CD8-positive, alpha-beta memory T cell (primary cell): ENCODE measurements at regions not wholly inside any gene's neighbourhood (a gene's known extent, or its start where the extent isn't known, plus 50 kb on each side); places are given as distances from the start of the nearest gene placed in this dataset.

Experiments
- CTCF ChIA-PET: fragments of 350-600 bp; sonication (Branson Sonifier 250); formaldehyde crosslinking; loops from one replicate; lab custom pipeline; 2021; ENCODE audit warnings: antibody characterized with exemption; lab: Charles Lee
- POLR2A ChIA-PET: fragments of 350-600 bp; sonication (Branson Sonifier 250); formaldehyde crosslinking; loops from one replicate; lab custom pipeline; 2021; ENCODE audit warnings: antibody characterized with exemption; lab: Charles Lee
- DNase-seq, 5 donors: peaks; one replicate each; pipeline versions ENCODE4 v3.0.0 to v3.0.0-alpha.2; 2020 to 2022; ENCODE audit warnings: mixed read lengths in 1 of 5
- H3K27ac ChIP-seq: one replicate; pipeline ENCODE4 v1.7.0; 2013; ENCODE audit warnings: low read depth, mild to moderate bottlenecking, low read length, moderate library complexity
- H3K27me3 ChIP-seq: 2 replicates; pipeline ENCODE4 v1.7.0; 2013; ENCODE audit warnings: low read length, mild to moderate bottlenecking; ENCODE audit not compliant: insufficient read depth, poor library complexity, severe bottlenecking
- H3K36me3 ChIP-seq: 2 replicates; pipeline ENCODE4 v1.7.0; 2013; ENCODE audit warnings: mild to moderate bottlenecking, low read length, moderate library complexity; ENCODE audit not compliant: insufficient read depth
- H3K4me1 ChIP-seq: 2 replicates; pipeline ENCODE4 v1.7.0; 2013; ENCODE audit warnings: mild to moderate bottlenecking, low read length, moderate library complexity; ENCODE audit not compliant: insufficient read depth
- H3K4me3 ChIP-seq: 2 replicates; pipeline ENCODE4 v1.7.0; 2013; ENCODE audit warnings: mild to moderate bottlenecking, low read length
- H3K9me3 ChIP-seq: 2 replicates; pipeline ENCODE4 v1.7.0; 2013; ENCODE audit warnings: mild to moderate bottlenecking, low read length
- H3K27ac Mint-ChIP-seq, 8 donors: one replicate each; pipeline ENCODE4 v1.8.0; 2020 to 2021; ENCODE audit warnings: mixed read lengths in 8 of 8, mild to moderate bottlenecking in 6 of 8, inconsistent platforms in 3 of 8, moderate library complexity in 3 of 8
- H3K27me3 Mint-ChIP-seq, 2 donors: one replicate each; pipeline ENCODE4 v1.8.0; 2020 to 2021; ENCODE audit warnings: mixed read lengths in 2 of 2, mild to moderate bottlenecking in 1 of 2, moderate library complexity in 1 of 2
- H3K36me3 Mint-ChIP-seq, 3 donors: one replicate each; pipeline ENCODE4 v1.8.0; 2020 to 2021; ENCODE audit warnings: mixed read lengths in 3 of 3, inconsistent platforms in 1 of 3, mild to moderate bottlenecking in 1 of 3
- H3K4me1 Mint-ChIP-seq, 3 donors: one replicate each; pipeline ENCODE4 v1.8.0; 2020 to 2021; ENCODE audit warnings: mixed read lengths in 3 of 3, inconsistent platforms in 1 of 3, mild to moderate bottlenecking in 1 of 3
- H3K4me3 Mint-ChIP-seq, 7 donors: one replicate each; pipeline ENCODE4 v1.8.0; 2020 to 2021; ENCODE audit warnings: mixed read lengths in 7 of 7, mild to moderate bottlenecking in 6 of 7, moderate library complexity in 4 of 7, inconsistent platforms in 2 of 7
- H3K9me3 Mint-ChIP-seq, 5 donors: one replicate each; pipeline ENCODE4 v1.8.0; 2020 to 2022; ENCODE audit warnings: mixed read lengths in 5 of 5, mild to moderate bottlenecking in 3 of 5, moderate library complexity in 2 of 5, inconsistent platforms in 1 of 5

- Histone ChIP-seq H3K27me3 (no peaks in the 10 kb centered on the region), H3K36me3 (no peaks in the 10 kb centered on the region), H3K27ac (no peak overlapping the region), H3K9me3 (no peaks in the 10 kb centered on the region), H3K4me3 (no peak overlapping the region), H3K4me1 (no peaks in the 10 kb centered on the region)
- no peak overlapping the region for H3K4me3 Mint-ChIP-seq
- DNase-seq, result no peak
- CTCF ChIA-PET, result no interaction called here
- POLR2A ChIA-PET, result no interaction called here
- H3K9me3 Mint-ChIP-seq, result peaks cover 0 to 3% (median 0%) of the 10 kb centered on the region in 5 donors
- H3K27me3 Mint-ChIP-seq, result peaks cover 0 to 16% of the 10 kb centered on the region in 2 donors
- no peak overlapping the region for H3K27ac Mint-ChIP-seq
- no peaks in the 10 kb centered on the region for H3K36me3 Mint-ChIP-seq
- no peaks in the 10 kb centered on the region for H3K4me1 Mint-ChIP-seq
Measured at GRCh38 chr7:116348346-116348745, 138.0 kb downstream of the TES start.

DNA sequence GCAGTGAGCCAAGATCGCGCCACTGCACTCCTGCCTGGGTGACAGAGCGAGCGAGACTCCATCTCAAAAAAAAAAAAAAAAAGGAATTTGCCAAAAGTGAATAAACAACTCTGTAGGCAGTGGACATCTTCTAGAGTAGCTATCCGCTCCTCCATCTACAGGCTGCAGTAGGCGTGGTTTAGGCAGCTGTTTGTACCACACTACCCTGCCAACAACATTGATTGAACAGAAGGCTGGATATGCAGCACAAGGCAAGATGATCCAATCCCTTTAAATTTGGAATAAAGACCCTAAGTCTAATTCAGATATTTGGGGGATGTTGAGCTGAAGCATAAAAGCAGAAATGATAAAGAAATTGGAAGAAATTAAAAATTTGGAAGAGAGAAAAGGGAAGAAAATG is 141.6 kb downstream of the TES start:
- Histone ChIP-seq H3K36me3 (no peaks in the 10 kb centered on the region), H3K27ac (no peak overlapping the region), H3K4me3 (no peak overlapping the region), H3K9me3 (no peaks in the 10 kb centered on the region), H3K27me3 (no peaks in the 10 kb centered on the region), H3K4me1 (no peaks in the 10 kb centered on the region)
- H3K27ac Mint-ChIP-seq, result no peak overlapping the region
- no peaks in the 10 kb centered on the region for H3K4me1 Mint-ChIP-seq
- CTCF ChIA-PET, result no interaction called here
- peaks cover 0 to 3% (median 0%) of the 10 kb centered on the region in 5 donors for H3K9me3 Mint-ChIP-seq
- H3K36me3 Mint-ChIP-seq, result no peaks in the 10 kb centered on the region
- POLR2A ChIA-PET, result no interaction called here
- no peak for DNase-seq
- no peak overlapping the region for H3K4me3 Mint-ChIP-seq
- peaks cover 3 to 13% of the 10 kb centered on the region in 2 donors for H3K27me3 Mint-ChIP-seq

- Mint-ChIP-seq H3K9me3 (no peaks in the 10 kb centered on the region), H3K27ac (no peak overlapping the region), H3K36me3 (no peaks in the 10 kb centered on the region), H3K4me1 (no peaks in the 10 kb centered on the region), H3K4me3 (no peak overlapping the region), H3K27me3 (peaks cover 3 to 22% of the 10 kb centered on the region in 2 donors)
- POLR2A ChIA-PET, result no interaction called here
- no peaks in the 10 kb centered on the region for H3K4me1 ChIP-seq
- H3K9me3 ChIP-seq, result no peaks in the 10 kb centered on the region
- H3K4me3 ChIP-seq, result no peak overlapping the region
- no peaks in the 10 kb centered on the region for H3K36me3 ChIP-seq
- no peak for DNase-seq
- no peak overlapping the region for H3K27ac ChIP-seq
- CTCF ChIA-PET, result no interaction called here
- H3K27me3 ChIP-seq, result no peaks in the 10 kb centered on the region
Measured at GRCh38 chr7:116353647-116354046, 143.3 kb downstream of the TES start.

DNA sequence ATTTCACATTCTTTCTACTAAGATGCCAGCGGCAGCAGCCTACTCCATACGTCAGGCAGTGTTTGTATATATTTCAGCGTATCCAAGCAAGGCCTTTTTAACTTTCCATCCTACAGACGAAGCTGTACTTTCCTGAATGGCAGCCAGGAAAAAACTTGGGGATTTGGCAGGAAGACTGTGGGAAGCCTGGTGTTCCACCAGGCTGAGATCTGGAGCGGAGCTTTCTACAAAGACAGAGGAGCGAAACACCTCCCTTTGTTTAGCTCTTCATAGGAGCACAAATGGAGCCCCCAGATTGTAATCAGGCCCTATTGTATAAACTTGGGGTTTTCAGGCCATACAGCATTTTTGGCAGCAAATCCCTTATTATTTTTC is 143.8 kb downstream of the TES start:
- peaks cover 3 to 18% of the 10 kb centered on the region in 2 donors for H3K27me3 Mint-ChIP-seq
- CTCF ChIA-PET, result no interaction called here
- DNase-seq, result no peak

GRCh38 chr7:116354546-116355423 is 144.4 kb downstream of the TES start:
- no peaks in the 10 kb centered on the region for H3K36me3 ChIP-seq
- H3K27ac ChIP-seq, result no peak overlapping the region
- no peaks in the 10 kb centered on the region for H3K9me3 Mint-ChIP-seq
- H3K4me1 Mint-ChIP-seq, result no peaks in the 10 kb centered on the region
- H3K9me3 ChIP-seq, result no peaks in the 10 kb centered on the region
- no peaks in the 10 kb centered on the region for H3K4me1 ChIP-seq
- H3K36me3 Mint-ChIP-seq, result no peaks in the 10 kb centered on the region
- CTCF ChIA-PET, result no interaction called here
- POLR2A ChIA-PET, result no interaction called here
- H3K27me3 ChIP-seq, result no peaks in the 10 kb centered on the region
- H3K27me3 Mint-ChIP-seq, result peaks cover 3 to 15% of the 10 kb centered on the region in 2 donors
- H3K4me3 Mint-ChIP-seq, result no peak overlapping the region
- H3K27ac Mint-ChIP-seq, result no peak overlapping the region
- no peak for DNase-seq
- H3K4me3 ChIP-seq, result no peak overlapping the region

More for the DNA sequence above, 143.8 kb downstream of the TES start:
- H3K4me1 Mint-ChIP-seq, result no peaks in the 10 kb centered on the region
- H3K36me3 Mint-ChIP-seq, result no peaks in the 10 kb centered on the region
- no peak overlapping the region for H3K27ac Mint-ChIP-seq
- no peaks in the 10 kb centered on the region for H3K9me3 Mint-ChIP-seq
- POLR2A ChIA-PET, result no interaction called here
- H3K27ac ChIP-seq, result no peak overlapping the region
- H3K9me3 ChIP-seq, result no peaks in the 10 kb centered on the region
- no peaks in the 10 kb centered on the region for H3K27me3 ChIP-seq
- H3K4me3 ChIP-seq, result no peak overlapping the region
- H3K36me3 ChIP-seq, result no peaks in the 10 kb centered on the region
- no peak overlapping the region for H3K4me3 Mint-ChIP-seq
- no peaks in the 10 kb centered on the region for H3K4me1 ChIP-seq

- CTCF ChIA-PET, result no interaction called here
- Histone ChIP-seq H3K9me3 (no peaks in the 10 kb centered on the region), H3K4me3 (no peak overlapping the region), H3K36me3 (no peaks in the 10 kb centered on the region), H3K27ac (no peak overlapping the region), H3K27me3 (no peaks in the 10 kb centered on the region), H3K4me1 (no peaks in the 10 kb centered on the region)
- Mint-ChIP-seq H3K4me1 (no peaks in the 10 kb centered on the region), H3K27me3 (peaks cover 3 to 15% of the 10 kb centered on the region in 2 donors), H3K4me3 (no peak overlapping the region), H3K36me3 (no peaks in the 10 kb centered on the region), H3K27ac (no peak overlapping the region), H3K9me3 (no peaks in the 10 kb centered on the region)
- DNase-seq, result no peak
- POLR2A ChIA-PET, result no interaction called here
Measured at GRCh38 chr7:116355424-116355765, 144.1 kb upstream of the CAV2 start.

DNA sequence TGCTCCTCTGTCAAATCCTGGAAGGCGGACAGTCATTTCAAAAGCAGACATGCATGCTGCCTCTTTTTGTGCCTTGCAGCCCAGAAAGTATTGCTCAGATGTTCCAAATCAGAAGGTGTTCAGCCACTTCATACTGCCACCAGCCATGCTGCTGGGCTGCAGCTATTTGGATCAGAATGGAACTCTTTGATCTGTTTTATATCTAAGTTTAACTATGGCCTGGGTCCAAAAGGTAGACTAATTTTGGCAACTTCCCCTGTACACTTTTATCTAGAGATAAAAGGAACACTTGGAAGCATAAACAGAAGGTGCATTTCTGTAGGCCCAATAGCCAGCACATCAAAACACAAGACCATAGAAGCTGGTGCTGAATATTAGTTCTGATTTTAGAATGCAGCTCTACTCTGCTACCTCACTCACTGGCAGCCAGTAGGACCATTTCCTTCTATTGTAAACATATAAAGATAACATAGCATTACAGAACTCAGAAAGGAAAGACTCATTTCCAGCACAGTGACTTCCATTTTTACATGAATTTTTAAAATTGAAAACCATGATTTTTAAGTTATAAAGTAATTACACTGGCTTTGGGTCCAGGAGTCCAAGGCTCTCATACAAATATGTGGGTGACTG is 143.1 kb upstream of the CAV2 start:
- Histone ChIP-seq H3K4me1 (no peaks in the 10 kb centered on the region), H3K9me3 (no peaks in the 10 kb centered on the region), H3K4me3 (no peak overlapping the region), H3K27ac (no peak overlapping the region), H3K27me3 (no peaks in the 10 kb centered on the region), H3K36me3 (no peaks in the 10 kb centered on the region)
- peaks cover 3 to 15% of the 10 kb centered on the region in 2 donors for H3K27me3 Mint-ChIP-seq
- no peaks in the 10 kb centered on the region for H3K4me1 Mint-ChIP-seq
- H3K36me3 Mint-ChIP-seq, result no peaks in the 10 kb centered on the region
- no peak for DNase-seq
- ChIA-PET POLR2A (no interaction called here), CTCF (no interaction called here)
- H3K27ac Mint-ChIP-seq, result no peak overlapping the region
- no peak overlapping the region for H3K4me3 Mint-ChIP-seq
- no peaks in the 10 kb centered on the region for H3K9me3 Mint-ChIP-seq

GRCh38 chr7:116356979-116357378 is 142.6 kb upstream of the CAV2 start:
- Histone ChIP-seq H3K9me3 (no peaks in the 10 kb centered on the region), H3K4me1 (no peaks in the 10 kb centered on the region), H3K4me3 (no peak overlapping the region), H3K36me3 (no peaks in the 10 kb centered on the region), H3K27me3 (no peaks in the 10 kb centered on the region), H3K27ac (no peak overlapping the region)
- Mint-ChIP-seq H3K27ac (no peak overlapping the region), H3K4me1 (no peaks in the 10 kb centered on the region), H3K4me3 (no peak overlapping the region), H3K36me3 (no peaks in the 10 kb centered on the region), H3K9me3 (no peaks in the 10 kb centered on the region), H3K27me3 (peaks cover 3 to 16% of the 10 kb centered on the region in 2 donors)
- ChIA-PET CTCF (no interaction called here), POLR2A (no interaction called here)
- DNase-seq, result no peak
